Vagina (tissue), 2 donors: ENCODE measurements at regions not wholly inside any gene's neighbourhood (a gene's known extent, or its start where the extent isn't known, plus 50 kb on each side); places are given as distances from the start of the nearest gene placed in this dataset.

Source experiments
- DNase-seq, 2 donors: peaks; one replicate each; pipeline ENCODE4 v3.0.0-alpha.2; 2017; ENCODE audit errors: extremely low spot score in 2 of 2
- H3K27ac ChIP-seq: fragments of 200-600 bp; sonication (generic); one replicate; pipeline ENCODE4 v1.5.1; 2019
- H3K27me3 ChIP-seq: fragments of 200-600 bp; sonication (generic); one replicate; pipeline ENCODE4 v1.5.1; 2019
- H3K36me3 ChIP-seq, 2 donors: fragments of 200-600 bp; sonication (generic); one replicate each; pipeline ENCODE4 v1.5.1; 2017 to 2019
- H3K4me1 ChIP-seq: fragments of 200-600 bp; sonication (generic); one replicate; pipeline ENCODE4 v1.5.1; 2019
- H3K4me3 ChIP-seq, 2 donors: fragments of 200-600 bp; sonication (generic); 1 replicate in 1 of 2; 2 replicates in 1 of 2; pipeline ENCODE4 v1.5.1; 2016 to 2019
- H3K9me3 ChIP-seq: fragments of 200-600 bp; sonication (generic); one replicate; pipeline ENCODE4 v1.5.1; 2019
- POLR2A ChIP-seq, 2 donors: fragments of 450-650 bp; IDR thresholded peaks; one replicate each; pipeline ENCODE4 v1.6.1; 2017; ENCODE audit warnings: antibody characterized with exemption in 2 of 2, mild to moderate bottlenecking in 2 of 2, moderate library complexity in 2 of 2
- POLR2AphosphoS5 ChIP-seq, 2 donors: sonication (generic); formaldehyde crosslinking; IDR thresholded peaks; one replicate each; pipeline ENCODE4 v1.9.0; 2017; ENCODE audit warnings: antibody characterized with exemption in 2 of 2, mild to moderate bottlenecking in 2 of 2, low read depth in 1 of 2; ENCODE audit not compliant: insufficient read depth in 1 of 2
- intact Hi-C: fragments of 100-400 bp; cut with DNase I; formaldehyde crosslinking; loops from one replicate; pipeline ENCODE4 v1.15.1; 2023
- TF ChIP-seq, protein P1 (sequence below), 3 experiments: fragments of 450-650 bp in 2 of 3; fragments of 200-600 bp in 1 of 3; sonication (generic) in 1 of 3; IDR thresholded peaks; one replicate each; pipeline ENCODE4 v1.5.1; 2017 to 2019; ENCODE audit warnings: antibody characterized with exemption in 3 of 3, mild to moderate bottlenecking in 2 of 3, moderate library complexity in 2 of 3

DNA sequence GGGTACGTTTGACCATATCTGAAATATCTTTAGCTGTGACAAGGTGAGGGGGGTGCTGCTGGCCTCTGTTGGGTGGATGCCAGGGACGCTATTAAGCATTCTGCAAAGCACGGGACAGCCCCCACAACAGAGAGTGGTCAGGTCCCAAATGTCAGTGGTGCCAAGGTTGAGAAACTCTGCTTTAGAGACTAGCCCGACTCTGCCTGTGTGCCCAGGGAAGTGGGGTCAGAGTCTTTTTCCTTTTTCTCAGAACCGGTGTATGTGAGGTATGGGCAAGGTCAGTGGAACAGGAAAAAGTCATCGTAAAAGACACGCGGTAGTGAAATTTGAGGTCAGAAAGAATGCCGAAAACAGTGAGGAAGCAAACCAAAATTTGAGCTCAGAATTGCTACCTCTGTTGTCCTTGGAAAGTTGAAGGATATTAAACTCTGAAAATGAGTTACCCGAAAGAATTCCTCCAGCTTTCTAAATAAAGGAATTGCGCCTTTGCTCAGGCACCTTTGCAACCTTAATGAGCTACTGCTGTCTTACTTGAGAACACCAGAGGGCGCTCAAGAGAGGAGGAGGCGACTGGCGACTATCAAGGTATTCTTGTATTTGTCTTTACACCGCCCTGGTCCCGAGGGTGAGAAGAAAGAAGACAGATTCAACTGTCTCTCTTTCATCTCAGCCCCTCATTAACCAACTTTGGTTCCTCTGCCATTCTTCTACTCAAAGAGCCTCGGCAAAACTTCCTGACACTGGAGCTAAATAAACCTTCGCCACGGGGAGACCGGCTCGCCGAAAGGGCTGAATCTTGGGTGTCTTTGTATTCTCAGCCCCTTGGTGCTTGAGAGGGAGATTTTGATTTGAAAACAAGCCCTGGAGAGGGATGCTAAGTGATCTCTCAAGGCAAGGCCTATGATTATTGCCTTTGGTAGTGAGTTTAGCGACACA, 85.4 kb upstream of the OLIG2 start:
- no peak overlapping the region for H3K4me3 ChIP-seq
- no peak overlapping the region for H3K27ac ChIP-seq
- no peak for TF ChIP-seq POLR2A (IDR thresholded peaks at IDR 0.05)
- TF ChIP-seq, protein P1, sequence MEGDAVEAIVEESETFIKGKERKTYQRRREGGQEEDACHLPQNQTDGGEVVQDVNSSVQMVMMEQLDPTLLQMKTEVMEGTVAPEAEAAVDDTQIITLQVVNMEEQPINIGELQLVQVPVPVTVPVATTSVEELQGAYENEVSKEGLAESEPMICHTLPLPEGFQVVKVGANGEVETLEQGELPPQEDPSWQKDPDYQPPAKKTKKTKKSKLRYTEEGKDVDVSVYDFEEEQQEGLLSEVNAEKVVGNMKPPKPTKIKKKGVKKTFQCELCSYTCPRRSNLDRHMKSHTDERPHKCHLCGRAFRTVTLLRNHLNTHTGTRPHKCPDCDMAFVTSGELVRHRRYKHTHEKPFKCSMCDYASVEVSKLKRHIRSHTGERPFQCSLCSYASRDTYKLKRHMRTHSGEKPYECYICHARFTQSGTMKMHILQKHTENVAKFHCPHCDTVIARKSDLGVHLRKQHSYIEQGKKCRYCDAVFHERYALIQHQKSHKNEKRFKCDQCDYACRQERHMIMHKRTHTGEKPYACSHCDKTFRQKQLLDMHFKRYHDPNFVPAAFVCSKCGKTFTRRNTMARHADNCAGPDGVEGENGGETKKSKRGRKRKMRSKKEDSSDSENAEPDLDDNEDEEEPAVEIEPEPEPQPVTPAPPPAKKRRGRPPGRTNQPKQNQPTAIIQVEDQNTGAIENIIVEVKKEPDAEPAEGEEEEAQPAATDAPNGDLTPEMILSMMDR (IDR thresholded peaks at IDR 0.05): peak in 2 of 3 experiments; percentile 36 to 49
- intact Hi-C loops: no loop called here
- H3K36me3 ChIP-seq: no peaks in the 10 kb centered on the region
- no peaks in the 10 kb centered on the region for H3K9me3 ChIP-seq
- H3K27me3 ChIP-seq: no peaks in the 10 kb centered on the region
- no peaks in the 10 kb centered on the region for H3K4me1 ChIP-seq
- no peak for DNase-seq

DNA sequence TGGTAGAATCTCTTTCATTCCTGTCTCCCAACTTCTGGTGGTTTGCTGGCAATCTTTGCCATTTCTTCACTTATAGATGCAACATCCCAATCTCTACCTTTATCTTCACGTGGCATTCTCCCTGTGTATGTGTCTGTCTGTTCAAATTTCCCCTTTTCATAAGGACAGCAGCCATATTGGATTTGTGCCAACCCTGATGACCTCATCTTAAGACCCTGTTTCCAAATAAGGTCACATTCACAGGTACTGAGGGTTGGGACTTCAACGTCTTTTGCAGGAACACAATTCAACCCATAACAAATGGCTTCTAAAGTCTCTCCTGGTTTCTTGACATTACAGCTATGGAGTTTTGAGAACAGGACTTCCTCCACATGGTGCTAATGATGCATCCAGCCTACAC, 84.5 kb upstream of the OLIG2 start:
- no peak for DNase-seq
- Histone ChIP-seq H3K4me1 (no peaks in the 10 kb centered on the region), H3K27me3 (no peaks in the 10 kb centered on the region), H3K36me3 (no peaks in the 10 kb centered on the region), H3K27ac (no peak overlapping the region), H3K4me3 (no peak overlapping the region), H3K9me3 (no peaks in the 10 kb centered on the region)
- TF ChIP-seq POLR2A (IDR thresholded peaks at IDR 0.05) (no peak), POLR2AphosphoS5 (IDR thresholded peaks at IDR 0.05; ENCODE audit: insufficient read depth in 1 of 2, low read depth in 1 of 2) (no peak)
- TF ChIP-seq, protein P1 (IDR thresholded peaks at IDR 0.05): no peak
- intact Hi-C loops: no loop called here

DNA sequence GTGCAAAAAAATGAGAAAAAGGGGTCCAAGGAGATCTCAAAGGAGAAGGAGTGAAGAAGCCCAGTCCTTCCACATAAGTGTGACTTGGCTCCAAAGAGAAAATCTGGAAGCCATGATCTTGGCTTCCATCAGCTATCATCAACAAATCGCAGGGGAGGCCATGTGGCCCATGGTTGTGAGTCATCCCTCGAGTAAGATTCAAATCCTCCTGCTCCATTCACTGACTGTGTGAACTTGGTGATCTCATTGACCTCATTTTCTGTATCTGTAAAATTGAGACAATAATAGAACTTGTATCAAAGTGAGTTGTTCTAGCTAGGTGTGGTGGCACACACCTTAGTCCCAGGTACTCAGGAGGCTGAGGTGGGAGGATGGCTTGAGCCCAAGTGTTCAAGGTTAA, 79.1 kb upstream of the OLIG2 start:
- Histone ChIP-seq H3K27ac (no peak overlapping the region), H3K27me3 (no peaks in the 10 kb centered on the region), H3K36me3 (no peaks in the 10 kb centered on the region), H3K4me1 (no peaks in the 10 kb centered on the region), H3K9me3 (no peaks in the 10 kb centered on the region), H3K4me3 (no peak overlapping the region)
- intact Hi-C loops: no loop called here
- DNase-seq: no peak
- TF ChIP-seq POLR2A (IDR thresholded peaks at IDR 0.05): no peak
- TF ChIP-seq, protein P1 (IDR thresholded peaks at IDR 0.05): no peak
- TF ChIP-seq POLR2AphosphoS5 (IDR thresholded peaks at IDR 0.05; ENCODE audit: insufficient read depth in 1 of 2, low read depth in 1 of 2): no peak

DNA sequence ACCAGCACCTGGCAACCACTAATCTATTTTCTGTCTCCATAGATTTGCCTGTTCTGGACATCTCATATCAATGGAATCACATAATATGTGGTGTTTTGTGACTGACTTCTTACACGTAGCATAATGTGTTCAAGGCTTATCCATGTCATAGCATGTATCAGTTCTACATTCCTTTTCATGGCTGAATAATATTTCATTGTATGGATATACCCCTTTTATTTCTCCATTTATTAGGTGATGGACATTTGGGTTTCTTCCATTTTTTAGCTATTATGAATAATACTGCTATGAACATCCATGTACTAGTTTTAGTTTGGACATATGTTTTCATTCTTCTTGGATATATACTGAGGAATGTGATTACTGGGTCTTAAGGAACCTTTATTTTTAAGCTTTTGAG, 78.0 kb upstream of the OLIG2 start:
- intact Hi-C loops: no loop called here
- TF ChIP-seq POLR2A (IDR thresholded peaks at IDR 0.05): no peak
- TF ChIP-seq, protein P1 (IDR thresholded peaks at IDR 0.05): no peak
- TF ChIP-seq POLR2AphosphoS5 (IDR thresholded peaks at IDR 0.05; ENCODE audit: insufficient read depth in 1 of 2, low read depth in 1 of 2): no peak
- no peak for DNase-seq
- H3K36me3 ChIP-seq: no peaks in the 10 kb centered on the region
- no peaks in the 10 kb centered on the region for H3K9me3 ChIP-seq
- H3K4me3 ChIP-seq: no peak overlapping the region
- no peak overlapping the region for H3K27ac ChIP-seq
- H3K4me1 ChIP-seq: no peaks in the 10 kb centered on the region
- H3K27me3 ChIP-seq: no peaks in the 10 kb centered on the region

DNA sequence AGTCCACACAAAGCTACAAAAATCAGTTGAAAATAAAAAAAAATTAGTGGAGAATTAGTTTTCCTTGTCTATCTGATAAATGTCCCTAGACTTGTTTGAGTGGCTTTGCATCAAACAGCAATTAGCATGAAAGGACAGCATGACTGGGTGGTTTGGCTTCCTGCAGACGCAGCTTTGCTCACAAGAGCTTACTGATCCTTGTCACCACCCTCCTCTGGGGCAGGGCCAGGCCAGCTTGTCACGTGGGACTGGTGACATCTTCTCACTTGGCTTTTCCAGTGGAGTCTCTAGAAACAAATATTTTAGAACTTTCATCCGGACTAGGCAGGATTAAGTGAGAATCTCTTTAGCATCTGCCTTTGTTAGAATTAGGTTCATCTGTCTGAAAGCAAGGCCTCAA, 76.0 kb upstream of the OLIG2 start:
- intact Hi-C loops: no loop called here
- DNase-seq: no peak

More for the DNA sequence above, 76.0 kb upstream of the OLIG2 start:
- H3K36me3 ChIP-seq: no peaks in the 10 kb centered on the region
- no peak for TF ChIP-seq POLR2A (IDR thresholded peaks at IDR 0.05)
- TF ChIP-seq, protein P1 (IDR thresholded peaks at IDR 0.05): no peak
- no peak for TF ChIP-seq POLR2AphosphoS5 (IDR thresholded peaks at IDR 0.05; ENCODE audit: insufficient read depth in 1 of 2, low read depth in 1 of 2)
- no peak overlapping the region for H3K4me3 ChIP-seq
- H3K9me3 ChIP-seq: no peaks in the 10 kb centered on the region
- H3K27ac ChIP-seq: no peak overlapping the region
- H3K27me3 ChIP-seq: no peaks in the 10 kb centered on the region
- no peaks in the 10 kb centered on the region for H3K4me1 ChIP-seq
